A549 (cell line): ENCODE measurements at regions not wholly inside any gene's neighbourhood (a gene's known extent, or its start where the extent isn't known, plus 50 kb on each side); places are given as distances from the start of the nearest gene placed in this dataset.

Experiments
- CHD4 ChIP-seq: fragments of 200-600 bp; sonication (generic); IDR thresholded peaks from 2 replicates; pipeline ENCODE4 v1.6.1; 2016; ENCODE audit warnings: antibody characterized with exemption, mild to moderate bottlenecking, borderline replicate concordance
- NR3C1 ChIP-seq: fragments of >200 bp; sonication (Bioruptor Twin); formaldehyde crosslinking; IDR thresholded peaks from 3 replicates; pipeline ENCODE4 v1.6.1; 2017
- TF ChIP-seq, protein P1 (sequence below): fragments of >200 bp; sonication (Bioruptor Twin); formaldehyde crosslinking; IDR thresholded peaks from 3 replicates; pipeline ENCODE4 v1.5.1; 2016
- TF ChIP-seq, protein P2 (sequence below): fragments of 250-450 bp; sonication (Bioruptor Pico); IDR thresholded peaks from 2 replicates; pipeline ENCODE4 v1.5.0; 2021; ENCODE audit warnings: mild to moderate bottlenecking, moderate library complexity, borderline replicate concordance

DNA sequence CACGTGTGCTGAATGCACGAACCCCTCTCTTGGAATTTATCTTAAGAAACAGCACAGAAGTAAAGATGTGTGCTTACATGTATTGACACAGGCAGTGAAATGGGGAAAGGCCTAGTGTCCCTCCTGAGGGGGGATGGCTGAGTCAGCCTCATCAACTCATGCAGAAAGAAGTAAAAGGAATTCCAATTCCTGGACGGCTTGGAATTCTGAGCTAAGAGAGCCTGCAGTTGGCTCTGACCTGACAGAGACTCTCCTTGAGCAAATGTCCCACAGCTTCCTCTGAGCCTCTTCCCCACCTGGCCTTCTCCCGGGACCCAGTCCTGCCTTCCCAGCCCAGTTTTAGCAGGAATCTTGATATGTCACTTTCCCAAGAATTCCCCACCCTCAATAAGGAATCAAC, 542.4 kb upstream of the ADARB2 start:
- TF ChIP-seq NR3C1 (no peak), CHD4 (no peak)
- TF ChIP-seq, protein P1, sequence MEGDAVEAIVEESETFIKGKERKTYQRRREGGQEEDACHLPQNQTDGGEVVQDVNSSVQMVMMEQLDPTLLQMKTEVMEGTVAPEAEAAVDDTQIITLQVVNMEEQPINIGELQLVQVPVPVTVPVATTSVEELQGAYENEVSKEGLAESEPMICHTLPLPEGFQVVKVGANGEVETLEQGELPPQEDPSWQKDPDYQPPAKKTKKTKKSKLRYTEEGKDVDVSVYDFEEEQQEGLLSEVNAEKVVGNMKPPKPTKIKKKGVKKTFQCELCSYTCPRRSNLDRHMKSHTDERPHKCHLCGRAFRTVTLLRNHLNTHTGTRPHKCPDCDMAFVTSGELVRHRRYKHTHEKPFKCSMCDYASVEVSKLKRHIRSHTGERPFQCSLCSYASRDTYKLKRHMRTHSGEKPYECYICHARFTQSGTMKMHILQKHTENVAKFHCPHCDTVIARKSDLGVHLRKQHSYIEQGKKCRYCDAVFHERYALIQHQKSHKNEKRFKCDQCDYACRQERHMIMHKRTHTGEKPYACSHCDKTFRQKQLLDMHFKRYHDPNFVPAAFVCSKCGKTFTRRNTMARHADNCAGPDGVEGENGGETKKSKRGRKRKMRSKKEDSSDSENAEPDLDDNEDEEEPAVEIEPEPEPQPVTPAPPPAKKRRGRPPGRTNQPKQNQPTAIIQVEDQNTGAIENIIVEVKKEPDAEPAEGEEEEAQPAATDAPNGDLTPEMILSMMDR: no peak
- TF ChIP-seq, protein P2, sequence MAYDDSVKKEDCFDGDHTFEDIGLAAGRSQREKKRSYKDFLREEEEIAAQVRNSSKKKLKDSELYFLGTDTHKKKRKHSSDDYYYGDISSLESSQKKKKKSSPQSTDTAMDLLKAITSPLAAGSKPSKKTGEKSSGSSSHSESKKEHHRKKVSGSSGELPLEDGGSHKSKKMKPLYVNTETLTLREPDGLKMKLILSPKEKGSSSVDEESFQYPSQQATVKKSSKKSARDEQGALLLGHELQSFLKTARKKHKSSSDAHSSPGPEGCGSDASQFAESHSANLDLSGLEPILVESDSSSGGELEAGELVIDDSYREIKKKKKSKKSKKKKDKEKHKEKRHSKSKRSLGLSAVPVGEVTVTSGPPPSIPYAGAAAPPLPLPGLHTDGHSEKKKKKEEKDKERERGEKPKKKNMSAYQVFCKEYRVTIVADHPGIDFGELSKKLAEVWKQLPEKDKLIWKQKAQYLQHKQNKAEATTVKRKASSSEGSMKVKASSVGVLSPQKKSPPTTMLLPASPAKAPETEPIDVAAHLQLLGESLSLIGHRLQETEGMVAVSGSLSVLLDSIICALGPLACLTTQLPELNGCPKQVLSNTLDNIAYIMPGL (CRISPR knock-in tag): no peak
